Omental fat pad (tissue), 3 donors: ENCODE measurements at regions not wholly inside any gene's neighbourhood (a gene's known extent, or its start where the extent isn't known, plus 50 kb on each side); places are given as distances from the start of the nearest gene placed in this dataset.
"Not testable (repeated sequence)": the region's sequence is repeated elsewhere in the genome, so short reads cannot be mapped to it uniquely, and the experiment has no call there.

Experiments used
- ATAC-seq: fragments of 150-250 bp; one replicate; pipeline ENCODE4 v1.9.1; 2016; ENCODE audit warnings: mild to moderate bottlenecking, moderate library complexity; ENCODE audit not compliant: low FRiP score
- DNase-seq: peaks from one replicate; pipeline ENCODE4 v3.0.0-alpha.2; 2019; ENCODE audit warnings: low spot score
- CTCF ChIP-seq, 3 donors: fragments of 450-650 bp; IDR thresholded peaks; one replicate each; pipeline ENCODE4 v1.5.1; 2016 to 2017; ENCODE audit warnings: antibody characterized with exemption in 3 of 3, mild to moderate bottlenecking in 3 of 3, moderate library complexity in 2 of 3

GRCh38 chr2:5176764-5177163 lies 515.4 kb upstream of the SOX11 start:
- no peak for DNase-seq
- TF ChIP-seq CTCF (IDR thresholded peaks at IDR 0.05) = no peak
- ATAC-seq = no peak

GRCh38 chr2:5183031-5183430 lies 509.2 kb upstream of the SOX11 start:
- DNase-seq = no peak
- no peak for TF ChIP-seq CTCF (IDR thresholded peaks at IDR 0.05)
- ATAC-seq = no peak

GRCh38 chr2:5187283-5187682 lies 504.9 kb upstream of the SOX11 start:
- DNase-seq (no peak), ATAC-seq (no peak)
- no peak for TF ChIP-seq CTCF (IDR thresholded peaks at IDR 0.05)

GRCh38 chr2:5188636-5189035 lies 503.5 kb upstream of the SOX11 start:
- ATAC-seq = no peak
- no peak for DNase-seq
- TF ChIP-seq CTCF (IDR thresholded peaks at IDR 0.05) = no peak

- DNase-seq (no peak), ATAC-seq (no peak)
- TF ChIP-seq CTCF (IDR thresholded peaks at IDR 0.05) = no peak
Measured at GRCh38 chr2:5190023-5190422, 502.2 kb upstream of the SOX11 start.

GRCh38 chr2:5195636-5196035 lies 496.5 kb upstream of the SOX11 start:
- no peak for TF ChIP-seq CTCF (IDR thresholded peaks at IDR 0.05)
- DNase-seq (no peak), ATAC-seq (no peak)

GRCh38 chr2:5203134-5203755 lies 488.9 kb upstream of the SOX11 start:
- ATAC-seq = no peak
- TF ChIP-seq CTCF (IDR thresholded peaks at IDR 0.05) = no peak

GRCh38 chr2:5206742-5207141 lies 485.4 kb upstream of the SOX11 start:
- DNase-seq, ATAC-seq: not testable (repeated sequence)

More at GRCh38 chr2:5203134-5203755, 488.9 kb upstream of the SOX11 start:
- DNase-seq = no peak
